Caco-2 (cell line): ENCODE measurements at regions not wholly inside any gene's neighbourhood (a gene's known extent, or its start where the extent isn't known, plus 50 kb on each side); places are given as distances from the start of the nearest gene placed in this dataset.

Source experiments
- BruUV-seq: library from RNA; stranded (reverse); fragments of 400-500 nt; replicated peaks from 2 replicates; lab custom pipeline; 2021; lab: Mats Ljungman, UMichigan
- CTCF ChIA-PET: fragments of 300-600 bp; sonication (Branson Sonifier 250); formaldehyde crosslinking; loops from one replicate; lab custom pipeline; 2022; ENCODE audit warnings: antibody characterized with exemption; lab: Charles Lee
- POLR2A ChIA-PET: fragments of 300-600 bp; sonication (Branson Sonifier 250); formaldehyde crosslinking; loops from one replicate; lab custom pipeline; 2022; ENCODE audit warnings: antibody characterized with exemption; lab: Charles Lee
- DNase-seq, 2 experiments: peaks; one replicate each; pipeline versions ENCODE4 v3.0.0 to v3.0.0-alpha.2; 2020 to 2022
- H3K27me3 ChIP-seq: replicated peaks from 2 replicates; pipeline ENCODE4 v1.6.0; 2011; ENCODE audit warnings: low read length; ENCODE audit not compliant: control insufficient read depth, insufficient read depth
- H3K36me3 ChIP-seq: 2 replicates; pipeline ENCODE4 v1.5.1; 2011; ENCODE audit warnings: low read length; ENCODE audit not compliant: control insufficient read depth, insufficient read depth
- H3K4me1 ChIP-seq: fragments of 250-450 bp; sonication (Bioruptor Pico); 2 replicates; pipeline ENCODE4 v1.5.1; 2020; ENCODE audit warnings: mild to moderate bottlenecking
- H3K4me3 ChIP-seq: 2 replicates; pipeline ENCODE4 v1.5.1; 2011; ENCODE audit warnings: low read depth, mild to moderate bottlenecking, control low read depth, low read length
- H3K9me3 ChIP-seq: fragments of 250-450 bp; sonication (Bioruptor Pico); 2 replicates; pipeline ENCODE4 v1.5.1; 2020; ENCODE audit warnings: mild to moderate bottlenecking, moderate library complexity
- H3K27ac Mint-ChIP-seq: one replicate; pipeline ENCODE4 v1.8.0; 2022; ENCODE audit warnings: mixed read lengths; ENCODE audit not compliant: unreplicated experiment
- H3K27me3 Mint-ChIP-seq: one replicate; pipeline ENCODE4 v1.8.0; 2022; ENCODE audit warnings: mixed read lengths; ENCODE audit not compliant: insufficient read depth, unreplicated experiment
- H3K36me3 Mint-ChIP-seq: one replicate; pipeline ENCODE4 v1.8.0; 2022; ENCODE audit warnings: mild to moderate bottlenecking, mixed read lengths; ENCODE audit not compliant: insufficient read depth, unreplicated experiment
- H3K4me1 Mint-ChIP-seq: one replicate; pipeline ENCODE4 v1.8.0; 2022; ENCODE audit warnings: low read depth, mixed read lengths; ENCODE audit not compliant: unreplicated experiment
- H3K4me3 Mint-ChIP-seq: one replicate; pipeline ENCODE4 v1.8.0; 2022; ENCODE audit warnings: mild to moderate bottlenecking, moderate library complexity, mixed read lengths; ENCODE audit not compliant: unreplicated experiment
- H3K9me3 Mint-ChIP-seq: one replicate; pipeline ENCODE4 v1.8.0; 2022; ENCODE audit warnings: mixed read lengths; ENCODE audit not compliant: unreplicated experiment
- intact Hi-C: fragments of 100-400 bp; cut with micrococcal nuclease; formaldehyde crosslinking; loops from one replicate; pipeline ENCODE4 v1.10.0; 2022; ENCODE audit not compliant: unreplicated experiment
- TF ChIP-seq, protein P1 (sequence below), 2 experiments: fragments of 200-600 bp in 1 of 2; IDR thresholded peaks; 1 replicate in 1 of 2; 2 replicates in 1 of 2; pipeline versions ENCODE4 v1.5.1 to v1.8.0; 2011 to 2022; ENCODE audit warnings: antibody characterized with exemption in 1 of 2, control low read depth in 1 of 2, inconsistent platforms in 1 of 2, low read depth in 1 of 2, low read length in 1 of 2, mild to moderate bottlenecking in 1 of 2, moderate library complexity in 1 of 2; ENCODE audit not compliant: insufficient read depth in 1 of 2, severe bottlenecking in 1 of 2, unreplicated experiment in 1 of 2

DNA sequence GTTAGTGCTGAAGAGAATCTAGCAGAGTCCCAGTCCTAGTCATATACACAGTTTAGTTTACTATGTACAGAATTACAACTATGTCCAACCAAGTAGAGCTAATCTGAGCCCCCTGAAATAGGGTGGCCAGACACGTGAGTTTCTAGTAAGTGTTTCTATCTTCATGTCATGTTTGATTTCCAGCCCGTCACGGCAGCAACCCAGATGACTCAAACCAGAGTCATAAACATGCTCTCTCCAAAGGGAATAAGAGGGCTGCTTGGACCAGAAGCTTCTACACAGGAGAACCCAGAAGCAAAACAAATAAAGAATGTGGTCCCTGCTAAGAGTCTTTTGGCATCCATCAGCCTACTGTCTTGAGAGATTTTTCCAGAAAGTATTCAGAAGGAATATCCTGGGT, 64.9 kb upstream of the WIPF1 start:
- Histone ChIP-seq H3K4me1 (no peaks in the 10 kb centered on the region), H3K27me3 (no peaks in the 10 kb centered on the region), H3K9me3 (no peaks in the 10 kb centered on the region), H3K4me3 (no peak overlapping the region), H3K36me3 (no peaks in the 10 kb centered on the region)
- DNase-seq, result no peak
- H3K36me3 Mint-ChIP-seq, result no peaks in the 10 kb centered on the region
- H3K4me3 Mint-ChIP-seq, result no peak overlapping the region
- POLR2A ChIA-PET, result no interaction called here
- H3K27ac Mint-ChIP-seq, result no peak overlapping the region
- no peaks in the 10 kb centered on the region for H3K4me1 Mint-ChIP-seq
- no TSS peak for BruUV-seq
- intact Hi-C loops, result no loop called here
- TF ChIP-seq, protein P1, sequence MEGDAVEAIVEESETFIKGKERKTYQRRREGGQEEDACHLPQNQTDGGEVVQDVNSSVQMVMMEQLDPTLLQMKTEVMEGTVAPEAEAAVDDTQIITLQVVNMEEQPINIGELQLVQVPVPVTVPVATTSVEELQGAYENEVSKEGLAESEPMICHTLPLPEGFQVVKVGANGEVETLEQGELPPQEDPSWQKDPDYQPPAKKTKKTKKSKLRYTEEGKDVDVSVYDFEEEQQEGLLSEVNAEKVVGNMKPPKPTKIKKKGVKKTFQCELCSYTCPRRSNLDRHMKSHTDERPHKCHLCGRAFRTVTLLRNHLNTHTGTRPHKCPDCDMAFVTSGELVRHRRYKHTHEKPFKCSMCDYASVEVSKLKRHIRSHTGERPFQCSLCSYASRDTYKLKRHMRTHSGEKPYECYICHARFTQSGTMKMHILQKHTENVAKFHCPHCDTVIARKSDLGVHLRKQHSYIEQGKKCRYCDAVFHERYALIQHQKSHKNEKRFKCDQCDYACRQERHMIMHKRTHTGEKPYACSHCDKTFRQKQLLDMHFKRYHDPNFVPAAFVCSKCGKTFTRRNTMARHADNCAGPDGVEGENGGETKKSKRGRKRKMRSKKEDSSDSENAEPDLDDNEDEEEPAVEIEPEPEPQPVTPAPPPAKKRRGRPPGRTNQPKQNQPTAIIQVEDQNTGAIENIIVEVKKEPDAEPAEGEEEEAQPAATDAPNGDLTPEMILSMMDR (IDR thresholded peaks at IDR 0.05; ENCODE audit: insufficient read depth in 1 of 2, low read depth in 1 of 2, low read length in 1 of 2, severe bottlenecking in 1 of 2, unreplicated experiment in 1 of 2), result no peak
- CTCF ChIA-PET, result no interaction called here
- no peaks in the 10 kb centered on the region for H3K27me3 Mint-ChIP-seq
- no peaks in the 10 kb centered on the region for H3K9me3 Mint-ChIP-seq

DNA sequence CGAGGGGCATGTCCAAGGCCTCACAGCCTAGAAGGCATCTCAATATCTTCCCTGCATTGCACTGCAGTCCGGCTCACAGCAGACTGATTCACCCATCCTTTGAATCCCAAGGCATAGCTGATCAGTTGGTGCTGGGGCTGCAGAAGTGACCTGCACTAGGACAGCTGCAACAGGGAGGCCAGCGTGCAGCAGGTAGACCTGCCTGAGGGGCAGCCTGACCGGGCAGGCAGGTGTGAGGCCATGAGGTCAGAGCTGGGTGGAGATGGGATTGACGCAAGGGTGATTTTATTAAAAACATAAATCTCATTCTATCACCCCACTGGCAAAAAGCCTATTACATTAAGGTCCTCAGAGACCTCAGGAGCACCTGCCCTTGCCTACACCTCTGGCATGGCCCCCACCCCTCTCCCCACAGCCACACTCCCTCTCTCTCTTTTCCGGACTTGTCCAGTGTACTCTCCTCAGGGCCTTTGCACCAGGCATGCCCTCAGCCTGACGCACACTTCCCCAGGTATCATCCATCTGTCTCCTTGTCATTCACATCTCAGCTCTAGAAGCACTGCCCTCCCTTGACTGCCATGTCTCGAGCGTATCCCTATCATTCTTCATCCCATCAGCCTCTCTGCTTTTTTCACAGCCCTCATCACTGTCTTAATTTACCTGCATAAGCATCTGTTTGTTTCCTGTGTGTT, 63.5 kb upstream of the WIPF1 start:
- POLR2A ChIA-PET, result no interaction called here
- H3K4me1 ChIP-seq, result no peaks in the 10 kb centered on the region
- Mint-ChIP-seq H3K9me3 (peaks cover 4% of the 10 kb centered on the region), H3K36me3 (no peaks in the 10 kb centered on the region), H3K27ac (no peak overlapping the region), H3K27me3 (no peaks in the 10 kb centered on the region), H3K4me3 (no peak overlapping the region), H3K4me1 (no peaks in the 10 kb centered on the region)
- DNase-seq, result no peak
- peaks cover 4% of the 10 kb centered on the region; the same call in 1 of the 2 replicates for H3K9me3 ChIP-seq
- no peak overlapping the region for H3K4me3 ChIP-seq
- TF ChIP-seq, protein P1 (IDR thresholded peaks at IDR 0.05; ENCODE audit: insufficient read depth in 1 of 2, low read depth in 1 of 2, low read length in 1 of 2, severe bottlenecking in 1 of 2, unreplicated experiment in 1 of 2), result no peak
- H3K36me3 ChIP-seq, result no peaks in the 10 kb centered on the region
- CTCF ChIA-PET, result no interaction called here
- H3K27me3 ChIP-seq, result no peaks in the 10 kb centered on the region
- BruUV-seq, result no TSS peak
- intact Hi-C loops, result no loop called here

DNA sequence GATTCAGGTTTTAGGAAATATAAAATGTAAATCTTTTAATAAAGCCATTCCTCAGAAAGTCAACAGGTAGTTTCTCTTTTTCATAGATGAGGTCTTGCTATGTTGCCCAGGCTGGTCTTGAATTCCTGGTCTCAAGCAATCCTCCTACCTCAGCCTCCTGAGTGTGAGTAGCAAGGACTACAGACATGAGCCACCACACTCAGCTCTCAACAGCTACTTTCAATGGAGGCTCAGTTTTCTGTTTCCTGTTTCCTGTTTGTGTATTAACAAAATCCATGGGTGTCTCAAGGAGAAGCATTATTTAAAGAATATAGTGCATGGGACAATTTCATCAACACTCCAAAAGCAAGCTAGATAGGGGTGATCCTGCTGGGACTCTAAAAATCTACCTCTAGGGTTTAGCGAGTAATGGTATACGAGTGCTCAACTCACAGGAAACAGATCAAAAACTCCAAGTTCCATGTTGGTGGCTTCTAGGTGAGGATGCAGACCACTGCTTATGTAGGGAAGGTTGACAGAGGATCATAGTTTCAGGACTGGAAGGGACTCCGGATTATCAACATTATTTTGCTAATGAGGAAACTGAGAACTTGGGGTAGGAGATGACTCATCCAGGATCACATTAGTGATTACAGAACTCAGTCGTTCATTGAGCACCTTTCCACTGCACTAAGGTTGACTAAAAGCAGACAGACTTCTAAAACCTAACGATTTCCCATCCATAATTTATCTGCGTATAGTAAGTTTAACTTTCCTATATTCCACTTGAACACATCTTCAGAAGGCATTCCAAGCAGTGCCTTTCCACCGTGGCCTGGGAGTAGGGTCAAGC, 61.7 kb upstream of the WIPF1 start:
- no peak for DNase-seq

More for the DNA sequence above, 61.7 kb upstream of the WIPF1 start:
- Mint-ChIP-seq H3K27ac (no peak overlapping the region), H3K27me3 (no peaks in the 10 kb centered on the region), H3K4me3 (no peak overlapping the region), H3K4me1 (no peaks in the 10 kb centered on the region), H3K36me3 (no peaks in the 10 kb centered on the region), H3K9me3 (peaks cover 23% of the 10 kb centered on the region)
- Histone ChIP-seq H3K9me3 (peaks cover 15% of the 10 kb centered on the region; the same call in 1 of the 2 replicates), H3K4me3 (no peak overlapping the region), H3K4me1 (no peaks in the 10 kb centered on the region), H3K27me3 (no peaks in the 10 kb centered on the region), H3K36me3 (no peaks in the 10 kb centered on the region)
- intact Hi-C loops, result no loop called here
- CTCF ChIA-PET, result no interaction called here
- no TSS peak for BruUV-seq
- POLR2A ChIA-PET, result no interaction called here
- TF ChIP-seq, protein P1 (IDR thresholded peaks at IDR 0.05; ENCODE audit: insufficient read depth in 1 of 2, low read depth in 1 of 2, low read length in 1 of 2, severe bottlenecking in 1 of 2, unreplicated experiment in 1 of 2), result no peak
